Breast epithelium (tissue), 4 donors: ENCODE measurements at regions not wholly inside any gene's neighbourhood (a gene's known extent, or its start where the extent isn't known, plus 50 kb on each side); places are given as distances from the start of the nearest gene placed in this dataset.

ENCODE experiments used
- DNase-seq, 2 donors: peaks; one replicate each; pipeline ENCODE4 v3.0.0-alpha.2; 2019; ENCODE audit warnings: low spot score in 2 of 2
- H3K27ac ChIP-seq, 2 donors: fragments of 200-600 bp; sonication (generic) in 1 of 2; one replicate each; pipeline ENCODE4 v1.5.1; 2016 to 2019; ENCODE audit warnings: mild to moderate bottlenecking in 1 of 2
- H3K27me3 ChIP-seq, 2 donors: fragments of 200-600 bp; sonication (generic) in 1 of 2; one replicate each; pipeline versions ENCODE4 v1.5.1 to v1.6.0; 2017 to 2019; ENCODE audit warnings: control low read depth in 1 of 2, mild to moderate bottlenecking in 1 of 2
- H3K36me3 ChIP-seq: fragments of 200-600 bp; one replicate; pipeline ENCODE4 v1.5.1; 2019
- H3K4me1 ChIP-seq, 2 donors: fragments of 200-600 bp; sonication (generic); one replicate each; pipeline ENCODE4 v1.5.1; 2016 to 2019; ENCODE audit warnings: control low read depth in 1 of 2
- H3K4me3 ChIP-seq, 3 donors: fragments of 200-600 bp; sonication (generic); 1 replicate in 2 of 3; 2 replicates in 1 of 3; pipeline ENCODE4 v1.5.1; 2016 to 2019; ENCODE audit warnings: mild to moderate bottlenecking in 3 of 3, moderate library complexity in 2 of 3
- H3K9me3 ChIP-seq, 2 donors: fragments of 200-600 bp; sonication (generic) in 1 of 2; one replicate each; pipeline ENCODE4 v1.5.1; 2016 to 2019; ENCODE audit warnings: control low read depth in 1 of 2
- POLR2A ChIP-seq: fragments of 450-650 bp; IDR thresholded peaks from one replicate; pipeline ENCODE4 v1.6.1; 2016; ENCODE audit warnings: antibody characterized with exemption, mild to moderate bottlenecking, moderate library complexity
- POLR2AphosphoS5 ChIP-seq, 3 donors: sonication (generic); formaldehyde crosslinking; IDR thresholded peaks; one replicate each; pipeline ENCODE4 v1.6.1; 2017; ENCODE audit warnings: antibody characterized with exemption in 3 of 3
- intact Hi-C: fragments of 100-400 bp; cut with DNase I; formaldehyde crosslinking; loops from one replicate; pipeline ENCODE4 v1.15.1; 2023; ENCODE audit warnings: low total_unique reads
- TF ChIP-seq, protein P1 (sequence below), 3 donors: fragments of 450-650 bp; IDR thresholded peaks; one replicate each; pipeline ENCODE4 v1.5.1; 2016 to 2017; ENCODE audit warnings: antibody characterized with exemption in 3 of 3, mild to moderate bottlenecking in 3 of 3, moderate library complexity in 3 of 3

DNA sequence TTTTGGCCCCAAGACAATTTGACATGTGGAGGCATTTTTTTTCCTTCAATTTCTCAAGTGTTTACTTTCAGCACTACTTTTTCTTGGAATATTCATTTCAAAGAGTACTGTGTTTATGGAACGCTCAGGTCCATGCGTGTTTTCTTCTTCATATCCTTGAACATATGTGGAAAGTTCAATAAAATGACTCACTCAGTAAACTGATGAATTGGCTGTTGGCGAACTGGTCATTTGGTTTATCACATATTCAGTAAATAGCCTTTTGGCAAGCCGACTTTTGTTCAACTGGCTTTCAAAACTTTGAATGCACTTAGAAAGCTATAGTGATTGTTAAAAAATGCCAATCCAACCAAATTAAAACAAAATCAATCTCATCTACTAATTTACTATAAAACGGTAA is 964.6 kb upstream of the SLC35B3 start:
- Histone ChIP-seq H3K4me3 (no peak overlapping the region), H3K36me3 (no peaks in the 10 kb centered on the region), H3K9me3 (no peaks in the 10 kb centered on the region), H3K4me1 (no peaks in the 10 kb centered on the region), H3K27me3 (no peaks in the 10 kb centered on the region), H3K27ac (no peak overlapping the region)
- TF ChIP-seq POLR2A, result no peak
- TF ChIP-seq, protein P1, sequence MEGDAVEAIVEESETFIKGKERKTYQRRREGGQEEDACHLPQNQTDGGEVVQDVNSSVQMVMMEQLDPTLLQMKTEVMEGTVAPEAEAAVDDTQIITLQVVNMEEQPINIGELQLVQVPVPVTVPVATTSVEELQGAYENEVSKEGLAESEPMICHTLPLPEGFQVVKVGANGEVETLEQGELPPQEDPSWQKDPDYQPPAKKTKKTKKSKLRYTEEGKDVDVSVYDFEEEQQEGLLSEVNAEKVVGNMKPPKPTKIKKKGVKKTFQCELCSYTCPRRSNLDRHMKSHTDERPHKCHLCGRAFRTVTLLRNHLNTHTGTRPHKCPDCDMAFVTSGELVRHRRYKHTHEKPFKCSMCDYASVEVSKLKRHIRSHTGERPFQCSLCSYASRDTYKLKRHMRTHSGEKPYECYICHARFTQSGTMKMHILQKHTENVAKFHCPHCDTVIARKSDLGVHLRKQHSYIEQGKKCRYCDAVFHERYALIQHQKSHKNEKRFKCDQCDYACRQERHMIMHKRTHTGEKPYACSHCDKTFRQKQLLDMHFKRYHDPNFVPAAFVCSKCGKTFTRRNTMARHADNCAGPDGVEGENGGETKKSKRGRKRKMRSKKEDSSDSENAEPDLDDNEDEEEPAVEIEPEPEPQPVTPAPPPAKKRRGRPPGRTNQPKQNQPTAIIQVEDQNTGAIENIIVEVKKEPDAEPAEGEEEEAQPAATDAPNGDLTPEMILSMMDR (IDR thresholded peaks at IDR 0.05), result no peak
- TF ChIP-seq POLR2AphosphoS5 (IDR thresholded peaks at IDR 0.05), result no peak
- DNase-seq, result no peak
- intact Hi-C loops, result no loop called here

DNA sequence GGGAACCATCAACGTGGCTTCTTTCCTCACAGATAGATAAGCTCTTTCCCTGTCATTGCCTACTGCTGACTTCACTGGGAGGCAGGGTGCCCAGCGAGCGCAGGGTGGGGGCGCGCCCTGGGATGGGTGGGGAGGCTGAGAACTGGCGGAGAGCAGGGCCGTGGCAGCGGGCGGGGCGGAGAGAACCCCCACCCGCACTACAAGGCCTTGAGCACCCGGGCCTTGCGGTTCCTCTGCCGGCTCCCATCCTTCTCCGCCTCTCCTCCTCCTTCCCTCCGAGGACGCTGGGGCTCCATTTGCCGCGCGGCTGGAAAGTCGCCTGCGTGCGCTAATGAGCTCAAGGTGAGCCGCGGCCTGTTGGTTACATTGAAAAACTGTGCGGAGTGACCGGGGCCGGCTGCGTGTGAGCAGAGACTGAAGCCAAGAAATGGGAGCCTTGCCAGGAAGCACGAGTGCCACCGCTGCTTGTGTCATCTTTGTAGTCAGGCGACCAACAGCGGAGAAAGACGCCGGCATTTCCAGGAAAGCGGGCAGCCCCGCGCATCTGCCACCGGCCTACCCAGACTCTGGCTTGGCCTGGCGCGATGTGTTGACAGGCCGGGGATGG is 963.5 kb upstream of the SLC35B3 start:
- TF ChIP-seq POLR2AphosphoS5 (IDR thresholded peaks at IDR 0.05) (no peak), POLR2A (no peak)
- TF ChIP-seq, protein P1 (IDR thresholded peaks at IDR 0.05), result no peak
- Histone ChIP-seq H3K27me3 (no peaks in the 10 kb centered on the region), H3K4me3 (no peak overlapping the region), H3K27ac (no peak overlapping the region), H3K4me1 (no peaks in the 10 kb centered on the region), H3K36me3 (no peaks in the 10 kb centered on the region), H3K9me3 (no peaks in the 10 kb centered on the region)
- no peak for DNase-seq
- intact Hi-C loops, result no loop called here

DNA sequence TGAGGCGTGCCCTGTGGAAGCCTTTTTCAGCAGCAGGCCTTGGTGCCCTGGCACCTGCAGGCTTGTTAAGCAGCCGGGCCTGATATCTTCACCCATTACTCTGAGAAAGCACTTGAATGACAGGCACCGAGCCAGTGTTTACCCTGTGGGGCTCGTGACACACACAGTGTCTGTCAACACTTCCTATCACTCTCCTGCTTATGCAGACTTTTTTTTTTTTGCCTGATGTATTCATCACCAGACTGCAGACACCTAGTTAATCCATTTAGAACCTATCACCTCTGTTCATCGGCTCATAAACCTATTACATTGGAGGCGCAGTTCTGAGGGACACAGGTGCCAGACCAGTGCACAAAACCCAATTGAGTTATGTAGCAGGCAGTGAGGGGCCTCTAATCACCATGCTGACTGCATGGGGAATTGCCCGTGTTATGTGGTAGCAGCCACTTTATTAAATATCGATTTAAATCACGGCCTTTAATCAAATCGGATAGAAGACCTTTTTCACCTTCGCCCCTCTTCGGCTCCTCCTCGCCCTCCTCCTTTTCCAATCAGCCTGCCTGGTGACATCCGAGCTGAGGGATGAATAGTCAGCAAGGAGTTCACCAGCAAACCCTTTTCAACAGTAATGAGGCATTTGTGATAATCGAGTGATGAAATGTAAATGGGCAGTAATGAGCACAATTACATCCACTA is 962.9 kb upstream of the SLC35B3 start:
- no peaks in the 10 kb centered on the region for H3K36me3 ChIP-seq
- no peak overlapping the region for H3K4me3 ChIP-seq
- H3K9me3 ChIP-seq, result no peaks in the 10 kb centered on the region
- no peak overlapping the region for H3K27ac ChIP-seq
- intact Hi-C loops, result no loop called here
- H3K4me1 ChIP-seq, result no peaks in the 10 kb centered on the region
- no peak for TF ChIP-seq POLR2A
- TF ChIP-seq POLR2AphosphoS5 (IDR thresholded peaks at IDR 0.05), result no peak
- TF ChIP-seq, protein P1 (IDR thresholded peaks at IDR 0.05), result no peak
- DNase-seq, result no peak
- H3K27me3 ChIP-seq, result no peaks in the 10 kb centered on the region

DNA sequence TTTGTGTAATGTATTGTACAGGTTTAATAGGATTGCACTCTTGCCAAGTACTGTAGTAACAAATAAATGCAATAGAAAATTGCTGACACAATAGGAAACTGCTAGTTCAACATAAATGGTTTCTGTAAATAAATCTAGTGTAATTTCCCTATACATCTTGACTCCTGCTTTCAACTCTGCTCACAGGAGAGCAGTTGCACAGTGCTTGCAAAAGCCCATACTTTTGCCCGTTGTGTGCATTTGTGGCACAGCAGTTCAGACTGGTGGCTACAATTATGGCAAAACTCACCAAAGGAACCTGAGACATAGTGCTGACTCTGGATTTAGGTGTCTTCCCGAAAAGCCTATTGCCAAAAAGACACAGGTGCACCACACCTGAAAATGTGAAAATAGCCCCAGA is 953.3 kb upstream of the SLC35B3 start:
- Histone ChIP-seq H3K27ac (no peak overlapping the region), H3K36me3 (no peaks in the 10 kb centered on the region), H3K9me3 (no peaks in the 10 kb centered on the region), H3K4me3 (no peak overlapping the region), H3K27me3 (no peaks in the 10 kb centered on the region), H3K4me1 (no peaks in the 10 kb centered on the region)
- TF ChIP-seq POLR2AphosphoS5 (IDR thresholded peaks at IDR 0.05) (no peak), POLR2A (no peak)
- TF ChIP-seq, protein P1 (IDR thresholded peaks at IDR 0.05), result no peak
- DNase-seq, result no peak
- intact Hi-C loops, result no loop called here

DNA sequence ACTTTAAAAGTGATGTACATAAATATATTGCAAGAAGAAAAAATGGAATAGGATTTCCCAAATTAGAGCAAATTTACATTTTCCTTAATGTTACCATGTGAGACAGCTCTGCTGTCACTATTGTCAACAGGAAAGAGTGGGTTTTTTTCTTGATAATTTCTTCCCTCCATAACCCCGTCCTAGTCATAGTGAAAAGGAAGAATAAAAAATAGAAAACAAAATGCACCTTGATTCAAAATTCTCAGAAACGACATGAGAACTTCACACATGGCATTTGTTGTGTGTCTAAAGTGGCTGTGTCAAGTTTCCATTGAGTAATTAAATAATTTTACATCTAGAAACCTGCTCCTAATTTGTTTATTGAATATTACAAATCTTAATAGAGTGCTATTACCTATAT is 945.2 kb upstream of the SLC35B3 start:
- no peaks in the 10 kb centered on the region for H3K27me3 ChIP-seq
- no peaks in the 10 kb centered on the region for H3K4me1 ChIP-seq
- DNase-seq, result no peak
- no peaks in the 10 kb centered on the region for H3K36me3 ChIP-seq
- H3K27ac ChIP-seq, result no peak overlapping the region
- peaks cover 0 to 7% of the 10 kb centered on the region in 2 donors for H3K9me3 ChIP-seq
- intact Hi-C loops, result no loop called here
- H3K4me3 ChIP-seq, result no peak overlapping the region
- TF ChIP-seq POLR2AphosphoS5 (IDR thresholded peaks at IDR 0.05) (no peak), POLR2A (no peak)
- TF ChIP-seq, protein P1 (IDR thresholded peaks at IDR 0.05), result no peak
